HFF-Myc (cell line): ENCODE measurements at regions not wholly inside any gene's neighbourhood (a gene's known extent, or its start where the extent isn't known, plus 50 kb on each side); places are given as distances from the start of the nearest gene placed in this dataset.

Experiments
- DNase-seq: peaks from one replicate; pipeline ENCODE4 v3.0.0-alpha.2; 2011; ENCODE audit warnings: low read depth; ENCODE audit errors: extremely low read depth
- H3K4me3 ChIP-seq: replicated peaks from 2 replicates; pipeline ENCODE4 v1.5.1; 2011; ENCODE audit warnings: low read depth, mild to moderate bottlenecking, control low read depth, low read length
- CTCF ChIP-seq: IDR thresholded peaks from 2 replicates; pipeline ENCODE4 v1.5.1; 2012; ENCODE audit warnings: mild to moderate bottlenecking, low read depth, low read length, control low read depth; ENCODE audit errors: missing control alignments

- no peak overlapping the region for H3K4me3 ChIP-seq
- TF ChIP-seq CTCF, result no peak
- DNase-seq, result no peak
Observed at GRCh38 chr2:7356909-7357584, 439.8 kb downstream of the RNF144A start.

- no peak for TF ChIP-seq CTCF
- H3K4me3 ChIP-seq, result no peak overlapping the region
- no peak for DNase-seq
Observed at GRCh38 chr2:7357993-7358392, 440.8 kb downstream of the RNF144A start.

GRCh38 chr2:7358865-7359447 lies 441.7 kb downstream of the RNF144A start:
- TF ChIP-seq CTCF, result no peak
- no peak for DNase-seq
- H3K4me3 ChIP-seq, result no peak overlapping the region

- H3K4me3 ChIP-seq, result no peak overlapping the region
- no peak for DNase-seq
- TF ChIP-seq CTCF, result no peak
Observed at GRCh38 chr2:7363906-7364305, 446.7 kb downstream of the RNF144A start.

GRCh38 chr2:7368211-7368610 lies 451.0 kb downstream of the RNF144A start:
- no peak for TF ChIP-seq CTCF

GRCh38 chr2:7373156-7373555 lies 455.9 kb downstream of the RNF144A start:
- no peak overlapping the region for H3K4me3 ChIP-seq
- DNase-seq, result no peak
- no peak for TF ChIP-seq CTCF

More at GRCh38 chr2:7368211-7368610, 451.0 kb downstream of the RNF144A start:
- no peak overlapping the region for H3K4me3 ChIP-seq
- no peak for DNase-seq

- no peak for DNase-seq
- no peak overlapping the region for H3K4me3 ChIP-seq
- no peak for TF ChIP-seq CTCF
Observed at GRCh38 chr2:7375901-7376300, 458.7 kb downstream of the RNF144A start.
